OCI-LY1 (cell line): ENCODE measurements at regions not wholly inside any gene's neighbourhood (a gene's known extent, or its start where the extent isn't known, plus 50 kb on each side); places are given as distances from the start of the nearest gene placed in this dataset.

Source experiments
- H2AFZ ChIP-seq: fragments of 200-600 bp; sonication (generic), shearing (Covaris generic); 2 replicates; pipeline ENCODE4 v1.6.0; 2014; ENCODE audit warnings: antibody characterized with exemption, mild to moderate bottlenecking, low read length
- H3F3A ChIP-seq: fragments of 200-600 bp; sonication (generic), shearing (Covaris generic); 2 replicates; pipeline ENCODE4 v1.6.0; 2014; ENCODE audit warnings: mild to moderate bottlenecking, antibody characterized with exemption, low read length, moderate library complexity; ENCODE audit not compliant: insufficient read depth
- H3K27ac ChIP-seq: fragments of 200-600 bp; sonication (generic); 2 replicates; pipeline ENCODE4 v1.5.1; 2014; ENCODE audit warnings: low read length, mixed run types, mild to moderate bottlenecking, low read depth; ENCODE audit not compliant: poor library complexity, severe bottlenecking
- H3K27me3 ChIP-seq: fragments of 200-600 bp; sonication (generic); 2 replicates; pipeline ENCODE4 v1.6.0; 2014; ENCODE audit warnings: antibody characterized with exemption, mild to moderate bottlenecking, low read length, moderate library complexity; ENCODE audit not compliant: insufficient read depth
- H3K36me3 ChIP-seq: fragments of 200-600 bp; sonication (generic); 2 replicates; pipeline ENCODE4 v1.6.1; 2014; ENCODE audit warnings: mild to moderate bottlenecking, antibody characterized with exemption, low read length, moderate library complexity, mixed read lengths; ENCODE audit not compliant: insufficient read depth
- H3K4me1 ChIP-seq: fragments of 200-600 bp; sonication (generic); 2 replicates; pipeline ENCODE4 v1.5.1; 2014; ENCODE audit warnings: mild to moderate bottlenecking, low read length, moderate library complexity; ENCODE audit not compliant: insufficient read depth, severe bottlenecking
- H3K4me2 ChIP-seq: fragments of 200-600 bp; sonication (generic), shearing (Covaris generic); 2 replicates; pipeline ENCODE4 v1.6.1; 2014; ENCODE audit warnings: low read length
- H3K4me3 ChIP-seq: fragments of 200-600 bp; sonication (generic); 2 replicates; pipeline ENCODE4 v1.5.1; 2014; ENCODE audit warnings: low read length, low read depth, mild to moderate bottlenecking, mixed read lengths; ENCODE audit not compliant: poor library complexity, severe bottlenecking
- H3K79me2 ChIP-seq: fragments of 200-600 bp; shearing (Covaris generic); 2 replicates; pipeline ENCODE4 v1.6.1; 2016; ENCODE audit warnings: mixed run types, low read length, mixed read lengths; ENCODE audit not compliant: insufficient read depth
- H3K9ac ChIP-seq: fragments of 200-600 bp; sonication (generic), shearing (Covaris generic); 2 replicates; pipeline ENCODE4 v1.6.1; 2014; ENCODE audit warnings: mild to moderate bottlenecking, low read length, mixed read lengths
- H3K9me2 ChIP-seq: fragments of 200-600 bp; sonication (generic), shearing (Covaris generic); 2 replicates; pipeline ENCODE4 v1.6.1; 2014; ENCODE audit warnings: low read depth, mild to moderate bottlenecking, low read length, mixed read lengths
- H3K9me3 ChIP-seq: fragments of 200-600 bp; shearing (Covaris generic); 2 replicates; pipeline ENCODE4 v1.6.1; 2014; ENCODE audit warnings: low read length, mixed read lengths
- H4K20me1 ChIP-seq: fragments of 200-600 bp; sonication (generic), shearing (Covaris generic); 2 replicates; pipeline ENCODE4 v1.6.0; 2016; ENCODE audit warnings: mild to moderate bottlenecking, low read length; ENCODE audit not compliant: insufficient read depth
- CTCF ChIP-seq: fragments of 200-600 bp; sonication (generic), shearing (Covaris generic); IDR thresholded peaks from 2 replicates; pipeline ENCODE4 v1.5.1; 2017; ENCODE audit warnings: mild to moderate bottlenecking, antibody characterized with exemption, low read length, moderate library complexity, mixed read lengths
- EZH2 ChIP-seq: fragments of 200-600 bp; sonication (generic), shearing (Covaris generic); IDR thresholded peaks from 2 replicates; pipeline ENCODE4 v1.8.0; 2017; ENCODE audit warnings: borderline replicate concordance, mixed run types, mild to moderate bottlenecking, antibody characterized with exemption, low read length, moderate library complexity, mixed read lengths

- no peak overlapping the region for H3K4me2 ChIP-seq
- no peaks in the 10 kb centered on the region for H4K20me1 ChIP-seq
- no peaks in the 10 kb centered on the region for H3K4me1 ChIP-seq
- no peak overlapping the region for H3K9ac ChIP-seq
- H3K27ac ChIP-seq: no peak overlapping the region
- TF ChIP-seq CTCF (no peak), EZH2 (no peak)
- H3K27me3 ChIP-seq: no peaks in the 10 kb centered on the region
- no peaks in the 10 kb centered on the region for H3K9me3 ChIP-seq
- H3K9me2 ChIP-seq: no peaks in the 10 kb centered on the region
- no peaks in the 10 kb centered on the region for H3F3A ChIP-seq
- H3K4me3 ChIP-seq: no peak overlapping the region
- H2AFZ ChIP-seq: no peak overlapping the region
- no peaks in the 10 kb centered on the region for H3K79me2 ChIP-seq
- no peaks in the 10 kb centered on the region for H3K36me3 ChIP-seq
These were observed 178.2 kb downstream of the BCL11B start for GRCh38 chr14:99093532-99094517.

DNA sequence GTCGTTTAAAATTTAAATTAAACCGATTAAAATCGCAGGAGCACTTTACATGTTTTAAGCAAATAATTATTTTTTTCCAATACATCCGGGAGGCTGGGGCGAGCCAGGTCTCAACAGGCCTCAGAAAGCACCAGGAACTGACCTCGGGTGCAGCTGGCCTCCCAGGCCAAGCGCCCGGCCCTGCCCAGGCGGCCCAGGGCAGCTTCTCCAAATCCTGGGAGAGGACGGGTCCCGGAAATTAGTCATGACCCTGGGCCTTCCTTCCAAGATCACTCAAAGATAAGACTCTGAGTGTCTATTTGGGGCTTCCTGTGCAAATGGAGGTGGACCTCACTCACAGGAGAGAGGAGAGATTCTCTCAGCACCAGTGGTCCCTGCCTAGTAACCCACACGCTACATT lies 177.1 kb downstream of the BCL11B start:
- Histone ChIP-seq H3K27ac (no peak overlapping the region), H3K4me1 (no peaks in the 10 kb centered on the region), H2AFZ (no peak overlapping the region), H3F3A (no peaks in the 10 kb centered on the region), H4K20me1 (no peaks in the 10 kb centered on the region), H3K9me2 (no peaks in the 10 kb centered on the region), H3K79me2 (no peaks in the 10 kb centered on the region), H3K9ac (no peak overlapping the region), H3K36me3 (no peaks in the 10 kb centered on the region), H3K4me2 (no peak overlapping the region), H3K27me3 (no peaks in the 10 kb centered on the region), H3K9me3 (no peaks in the 10 kb centered on the region), H3K4me3 (no peak overlapping the region)
- no peak for TF ChIP-seq EZH2
- TF ChIP-seq CTCF: no peak

DNA sequence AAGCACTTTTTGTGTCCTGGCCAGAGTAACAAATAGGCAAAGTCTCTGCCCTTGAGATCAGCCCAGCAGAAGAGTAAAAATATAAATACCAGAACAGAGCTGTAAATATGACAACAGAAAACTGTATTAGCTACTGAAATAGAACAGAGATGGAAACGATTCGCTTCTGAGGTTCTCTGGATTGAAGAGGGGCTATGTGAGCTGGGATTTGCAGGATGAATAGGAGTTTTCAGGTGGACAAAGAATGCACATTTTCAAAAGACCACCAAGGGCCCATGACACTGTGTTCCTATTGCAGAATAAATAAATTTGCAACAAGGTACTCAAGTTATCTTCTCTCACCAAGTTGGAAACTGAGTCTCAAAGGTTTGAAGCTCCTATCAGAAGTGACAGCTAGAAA lies 176.6 kb downstream of the BCL11B start:
- Histone ChIP-seq H3K27ac (no peak overlapping the region), H3K4me2 (no peak overlapping the region), H4K20me1 (no peaks in the 10 kb centered on the region), H3K4me3 (no peak overlapping the region), H3F3A (no peaks in the 10 kb centered on the region), H3K4me1 (no peaks in the 10 kb centered on the region), H3K79me2 (no peaks in the 10 kb centered on the region), H3K36me3 (no peaks in the 10 kb centered on the region), H3K9me3 (no peaks in the 10 kb centered on the region), H3K9me2 (no peaks in the 10 kb centered on the region), H2AFZ (no peak overlapping the region), H3K9ac (no peak overlapping the region), H3K27me3 (no peaks in the 10 kb centered on the region)
- no peak for TF ChIP-seq CTCF
- no peak for TF ChIP-seq EZH2
